ENCODE measurements at regions not wholly inside any gene's neighbourhood (a gene's known extent, or its start where the extent isn't known, plus 50 kb on each side); places are given as distances from the start of the nearest gene placed in this dataset.
"Not testable (repeated sequence)": the region's sequence is repeated elsewhere in the genome, so short reads cannot be mapped to it uniquely, and the experiment has no call there.

DNA sequence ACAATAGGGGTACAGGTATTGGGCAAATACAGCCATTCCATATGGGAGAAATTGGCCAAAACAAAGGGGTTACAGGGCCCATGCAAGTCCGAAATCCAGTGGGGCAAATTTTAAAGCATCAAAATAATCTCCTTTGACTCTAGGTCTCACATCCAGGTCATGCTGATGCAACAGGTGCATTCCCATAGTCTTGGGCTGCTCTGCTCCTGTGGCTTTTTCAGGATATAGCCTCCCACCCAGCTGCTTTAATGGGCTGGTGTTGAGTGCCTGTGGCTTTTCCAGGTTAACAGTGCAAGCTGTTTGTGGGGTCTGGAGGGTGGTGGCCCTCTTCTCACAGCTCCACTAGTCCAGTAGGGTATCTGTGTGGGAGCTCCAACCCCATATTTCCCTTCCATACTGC lies 607.1 kb downstream of the MEI4 start:
- no peak for TF ChIP-seq POLR2AphosphoS5 (IDR thresholded peaks at IDR 0.05; ENCODE audit: low read depth, low read length)
- no peak for TF ChIP-seq TCF7L2 (IDR thresholded peaks at IDR 0.05; ENCODE audit: low read depth, low read length)
- TF ChIP-seq, protein P1, sequence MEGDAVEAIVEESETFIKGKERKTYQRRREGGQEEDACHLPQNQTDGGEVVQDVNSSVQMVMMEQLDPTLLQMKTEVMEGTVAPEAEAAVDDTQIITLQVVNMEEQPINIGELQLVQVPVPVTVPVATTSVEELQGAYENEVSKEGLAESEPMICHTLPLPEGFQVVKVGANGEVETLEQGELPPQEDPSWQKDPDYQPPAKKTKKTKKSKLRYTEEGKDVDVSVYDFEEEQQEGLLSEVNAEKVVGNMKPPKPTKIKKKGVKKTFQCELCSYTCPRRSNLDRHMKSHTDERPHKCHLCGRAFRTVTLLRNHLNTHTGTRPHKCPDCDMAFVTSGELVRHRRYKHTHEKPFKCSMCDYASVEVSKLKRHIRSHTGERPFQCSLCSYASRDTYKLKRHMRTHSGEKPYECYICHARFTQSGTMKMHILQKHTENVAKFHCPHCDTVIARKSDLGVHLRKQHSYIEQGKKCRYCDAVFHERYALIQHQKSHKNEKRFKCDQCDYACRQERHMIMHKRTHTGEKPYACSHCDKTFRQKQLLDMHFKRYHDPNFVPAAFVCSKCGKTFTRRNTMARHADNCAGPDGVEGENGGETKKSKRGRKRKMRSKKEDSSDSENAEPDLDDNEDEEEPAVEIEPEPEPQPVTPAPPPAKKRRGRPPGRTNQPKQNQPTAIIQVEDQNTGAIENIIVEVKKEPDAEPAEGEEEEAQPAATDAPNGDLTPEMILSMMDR (IDR thresholded peaks at IDR 0.05) = no peak
- TF ChIP-seq SIN3A (IDR thresholded peaks at IDR 0.05; ENCODE audit: borderline replicate concordance, insufficient read depth, low read depth, low read length) = no peak
- TF ChIP-seq, protein P2, sequence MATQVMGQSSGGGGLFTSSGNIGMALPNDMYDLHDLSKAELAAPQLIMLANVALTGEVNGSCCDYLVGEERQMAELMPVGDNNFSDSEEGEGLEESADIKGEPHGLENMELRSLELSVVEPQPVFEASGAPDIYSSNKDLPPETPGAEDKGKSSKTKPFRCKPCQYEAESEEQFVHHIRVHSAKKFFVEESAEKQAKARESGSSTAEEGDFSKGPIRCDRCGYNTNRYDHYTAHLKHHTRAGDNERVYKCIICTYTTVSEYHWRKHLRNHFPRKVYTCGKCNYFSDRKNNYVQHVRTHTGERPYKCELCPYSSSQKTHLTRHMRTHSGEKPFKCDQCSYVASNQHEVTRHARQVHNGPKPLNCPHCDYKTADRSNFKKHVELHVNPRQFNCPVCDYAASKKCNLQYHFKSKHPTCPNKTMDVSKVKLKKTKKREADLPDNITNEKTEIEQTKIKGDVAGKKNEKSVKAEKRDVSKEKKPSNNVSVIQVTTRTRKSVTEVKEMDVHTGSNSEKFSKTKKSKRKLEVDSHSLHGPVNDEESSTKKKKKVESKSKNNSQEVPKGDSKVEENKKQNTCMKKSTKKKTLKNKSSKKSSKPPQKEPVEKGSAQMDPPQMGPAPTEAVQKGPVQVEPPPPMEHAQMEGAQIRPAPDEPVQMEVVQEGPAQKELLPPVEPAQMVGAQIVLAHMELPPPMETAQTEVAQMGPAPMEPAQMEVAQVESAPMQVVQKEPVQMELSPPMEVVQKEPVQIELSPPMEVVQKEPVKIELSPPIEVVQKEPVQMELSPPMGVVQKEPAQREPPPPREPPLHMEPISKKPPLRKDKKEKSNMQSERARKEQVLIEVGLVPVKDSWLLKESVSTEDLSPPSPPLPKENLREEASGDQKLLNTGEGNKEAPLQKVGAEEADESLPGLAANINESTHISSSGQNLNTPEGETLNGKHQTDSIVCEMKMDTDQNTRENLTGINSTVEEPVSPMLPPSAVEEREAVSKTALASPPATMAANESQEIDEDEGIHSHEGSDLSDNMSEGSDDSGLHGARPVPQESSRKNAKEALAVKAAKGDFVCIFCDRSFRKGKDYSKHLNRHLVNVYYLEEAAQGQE (IDR thresholded peaks at IDR 0.05; ENCODE audit: insufficient read depth in 1 of 2, low read depth in 2 of 2, low read length in 1 of 2) = no peak
- BruUV-seq (replicated peaks) = no TSS peak
- H3K4me1 ChIP-seq (ENCODE audit: control insufficient read depth, insufficient read depth, low read length) = no peaks in the 10 kb centered on the region
- intact Hi-C loops (cut with micrococcal nuclease; ENCODE audit: unreplicated experiment) = no loop called here
- H3K36me3 ChIP-seq (ENCODE audit: control insufficient read depth, insufficient read depth, low read length) = no peaks in the 10 kb centered on the region
- H3K27ac ChIP-seq (ENCODE audit: low read length) = no peak overlapping the region
- DNase-seq (ENCODE audit: low read depth, low spot score) (no peak), ATAC-seq (no peak)
- ChIA-PET CTCF (no interaction called here), POLR2A (no interaction called here)
- H3K9me3 ChIP-seq (ENCODE audit: control insufficient read depth, insufficient read depth, low read depth, low read length) = no peaks in the 10 kb centered on the region
- no peak overlapping the region for H3K4me3 ChIP-seq (ENCODE audit: low read depth in 2 of 2, low read length in 2 of 2)
- in situ Hi-C loops (cut with HindIII; ENCODE audit: low pct_unique_long_range_greater_than_20kb, low sequenced_read_pairs) = no loop called here
- H3K27me3 ChIP-seq (ENCODE audit: control insufficient read depth, insufficient read depth, low read length) = no peaks in the 10 kb centered on the region

DNA sequence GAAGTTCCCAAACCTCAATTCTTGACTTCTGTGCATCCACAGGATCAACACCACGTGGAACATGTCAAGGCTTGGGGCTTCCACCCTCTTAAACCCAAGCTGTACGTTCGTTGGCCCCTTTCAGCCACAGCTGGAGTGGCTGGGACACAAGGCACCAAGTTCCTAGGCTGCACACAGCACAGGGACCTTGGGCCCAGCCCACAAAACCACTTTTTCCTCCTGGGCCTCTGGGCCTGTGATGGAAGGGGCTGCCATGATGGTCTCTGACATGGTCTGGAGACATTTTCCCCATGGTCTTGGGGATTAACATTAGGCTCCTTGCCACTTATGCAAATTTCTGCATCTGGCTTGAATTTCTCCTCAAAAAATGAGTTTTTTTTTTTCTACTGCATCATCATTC lies 606.9 kb upstream of the IRAK1BP1 start:
- ATAC-seq; H3K27me3 ChIP-seq (ENCODE audit: control insufficient read depth, insufficient read depth, low read length); POLR2A ChIA-PET; H3K4me3 ChIP-seq (ENCODE audit: low read depth in 2 of 2, low read length in 2 of 2); H3K4me1 ChIP-seq (ENCODE audit: control insufficient read depth, insufficient read depth, low read length); intact Hi-C loops (cut with micrococcal nuclease; ENCODE audit: unreplicated experiment); H3K27ac ChIP-seq (ENCODE audit: low read length); H3K36me3 ChIP-seq (ENCODE audit: control insufficient read depth, insufficient read depth, low read length); in situ Hi-C loops (cut with HindIII; ENCODE audit: low pct_unique_long_range_greater_than_20kb, low sequenced_read_pairs); CTCF ChIA-PET; BruUV-seq (replicated peaks); DNase-seq (ENCODE audit: low read depth, low spot score); H3K9me3 ChIP-seq (ENCODE audit: control insufficient read depth, insufficient read depth, low read depth, low read length): not testable (repeated sequence)

DNA sequence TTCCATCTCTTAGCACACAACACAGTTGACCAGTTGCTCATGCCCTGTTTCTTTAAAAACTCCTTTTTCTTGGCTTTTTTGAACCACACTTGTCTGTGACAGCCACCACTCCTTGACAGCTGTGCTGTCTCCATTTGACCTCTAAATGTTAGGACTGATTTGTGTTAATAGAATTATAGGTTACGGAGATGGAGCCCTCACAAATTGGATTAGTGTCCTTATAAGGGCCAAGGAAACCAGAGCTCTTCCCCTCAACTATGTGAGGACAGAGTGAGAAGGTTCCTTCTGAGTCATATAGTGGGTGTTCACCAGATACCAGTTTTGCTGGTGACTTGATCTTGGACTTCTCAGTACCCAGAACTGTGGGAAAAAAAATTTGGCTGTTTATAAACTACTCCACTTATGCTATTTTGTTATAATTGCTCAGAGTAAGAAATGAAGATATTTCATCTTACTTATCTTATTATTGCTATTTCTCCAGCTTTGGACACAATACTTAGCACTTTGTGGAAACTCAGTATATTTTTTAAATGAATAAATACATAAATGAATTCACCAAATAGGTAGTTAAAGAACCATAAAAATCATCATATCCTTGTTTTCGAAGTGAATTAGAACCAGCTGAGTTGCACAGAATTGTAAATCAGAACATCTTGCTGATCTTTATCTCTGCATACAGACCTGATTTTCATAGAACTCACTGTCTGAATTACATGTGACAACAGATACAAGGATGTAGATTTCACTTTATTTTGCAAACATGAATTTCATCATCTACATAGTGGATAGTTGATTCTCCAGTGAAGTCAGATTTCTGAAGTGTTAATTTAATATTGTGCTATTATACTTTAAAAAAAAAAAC lies 598.5 kb upstream of the IRAK1BP1 start:
- no peak overlapping the region for H3K4me3 ChIP-seq (ENCODE audit: low read depth in 2 of 2, low read length in 2 of 2)
- no peaks in the 10 kb centered on the region for H3K36me3 ChIP-seq (ENCODE audit: control insufficient read depth, insufficient read depth, low read length)
- no peaks in the 10 kb centered on the region for H3K9me3 ChIP-seq (ENCODE audit: control insufficient read depth, insufficient read depth, low read depth, low read length)
- H3K27ac ChIP-seq (ENCODE audit: low read length) = no peak overlapping the region
- CTCF ChIA-PET = no interaction called here
- BruUV-seq (replicated peaks) = no TSS peak
- H3K4me1 ChIP-seq (ENCODE audit: control insufficient read depth, insufficient read depth, low read length) = no peaks in the 10 kb centered on the region
- no peak for ATAC-seq
- in situ Hi-C loops (cut with HindIII; ENCODE audit: low pct_unique_long_range_greater_than_20kb, low sequenced_read_pairs) = no loop called here
- TF ChIP-seq, protein P1 (IDR thresholded peaks at IDR 0.05) = no peak
- TF ChIP-seq SIN3A (IDR thresholded peaks at IDR 0.05; ENCODE audit: borderline replicate concordance, insufficient read depth, low read depth, low read length) (no peak), TCF7L2 (IDR thresholded peaks at IDR 0.05; ENCODE audit: low read depth, low read length) (no peak), POLR2AphosphoS5 (IDR thresholded peaks at IDR 0.05; ENCODE audit: low read depth, low read length) (no peak)
- TF ChIP-seq, protein P2 (IDR thresholded peaks at IDR 0.05; ENCODE audit: insufficient read depth in 1 of 2, low read depth in 2 of 2, low read length in 1 of 2) = no peak
- intact Hi-C loops (cut with micrococcal nuclease; ENCODE audit: unreplicated experiment) = no loop called here
- POLR2A ChIA-PET = no interaction called here
- DNase-seq (ENCODE audit: low read depth, low spot score) = no peak
- H3K27me3 ChIP-seq (ENCODE audit: control insufficient read depth, insufficient read depth, low read length) = no peaks in the 10 kb centered on the region

Measured in Panc1 (cell line).